K562 (cell line): ENCODE measurements at regions not wholly inside any gene's neighbourhood (a gene's known extent, or its start where the extent isn't known, plus 50 kb on each side); places are given as distances from the start of the nearest gene placed in this dataset.

ENCODE experiments used
- ATAC-seq: fragments of 200-7000 bp; cut with Tn5 transposase; 3 replicates; pipeline ENCODE4 v1.9.1; 2020; ENCODE audit warnings: moderate library complexity
- BruUV-seq: library from RNA; stranded (reverse); fragments of 400-500 nt; replicated peaks from 2 replicates; lab custom pipeline; 2021; lab: Mats Ljungman, UMichigan
- CTCF ChIA-PET: fragments of 300-600 bp; formaldehyde crosslinking; extraction: SDS; loops from one replicate; lab custom pipeline; 2021; ENCODE audit warnings: low intra/inter-chr PET ratio; lab: Yijun Ruan, JAX
- POLR2A ChIA-PET: fragments of 300-600, 350-650 bp; sonication (Branson Sonifier 250); formaldehyde crosslinking; extraction: SDS; loops from one replicate; lab custom pipeline; 2021; ENCODE audit warnings: antibody characterized with exemption, inconsistent platforms; lab: Yijun Ruan, JAX
- DNase-seq, 4 experiments: peaks; one replicate each; pipeline versions ENCODE4 v3.0.0 to v3.0.0-alpha.2; 2011 to 2018; ENCODE audit warnings: low spot score in 3 of 4, mixed read lengths in 3 of 4; ENCODE audit errors: extremely low read depth in 1 of 4
- FAIRE-seq: peaks from 2 replicates; lab custom pipeline; 2011; peaks lifted over from hg19 to GRCh38; lab: Jason Lieb, UNC
- H2AFZ ChIP-seq: 2 replicates; pipeline ENCODE4 v1.6.0; 2011; ENCODE audit warnings: low read depth, low read length, control low read depth, inconsistent platforms
- H3K27ac ChIP-seq: fragments of 200-600 bp; 3 replicates; pipeline ENCODE4 v1.8.0; 2011; ENCODE audit warnings: low read depth, mild to moderate bottlenecking, control low read depth, inconsistent platforms, low read length, moderate library complexity, mixed read lengths; ENCODE audit errors: extremely low read depth
- H3K27me3 ChIP-seq, 2 experiments: fragments of 300-600 bp in 1 of 2; 2 replicates in 1 of 2; 3 replicates in 1 of 2; pipeline versions ENCODE4 v1.6.0 to v1.8.0; 2011; ENCODE audit warnings: inconsistent platforms in 2 of 2, low read length in 2 of 2, mild to moderate bottlenecking in 1 of 2, mixed read lengths in 1 of 2, moderate library complexity in 1 of 2; ENCODE audit not compliant: control insufficient read depth in 2 of 2, insufficient read depth in 2 of 2
- H3K36me3 ChIP-seq: fragments of 300-600 bp; 3 replicates; pipeline ENCODE4 v1.8.0; 2011; ENCODE audit warnings: mild to moderate bottlenecking, low read length, inconsistent platforms; ENCODE audit not compliant: control insufficient read depth, insufficient read depth
- H3K4me1 ChIP-seq, 2 experiments: fragments of 200-600 bp in 1 of 2; replicated peaks in 1 of 2; 2 replicates in 1 of 2; 3 replicates in 1 of 2; pipeline versions ENCODE4 v1.5.1 to v1.8.0; 2011; ENCODE audit warnings: inconsistent platforms in 2 of 2, low read length in 2 of 2, mild to moderate bottlenecking in 1 of 2, mixed read lengths in 1 of 2, moderate library complexity in 1 of 2; ENCODE audit not compliant: control insufficient read depth in 2 of 2, insufficient read depth in 2 of 2
- H3K4me2 ChIP-seq: 2 replicates; pipeline ENCODE4 v1.6.1; 2011; ENCODE audit warnings: low read length, control low read depth, inconsistent platforms, mixed read lengths; ENCODE audit not compliant: insufficient read depth
- H3K4me3 ChIP-seq: fragments of 200-600 bp; sonication (generic), shearing (Covaris generic); 2 replicates; pipeline ENCODE4 v1.5.1; 2016; ENCODE audit warnings: control low read depth, inconsistent platforms
- H3K79me2 ChIP-seq: fragments of 200-600 bp; 3 replicates; pipeline ENCODE4 v1.8.0; 2011; ENCODE audit warnings: low read length, inconsistent platforms; ENCODE audit not compliant: control insufficient read depth, insufficient read depth
- H3K9ac ChIP-seq, 2 experiments: 2 replicates each; pipeline versions ENCODE4 v1.6.0 to v1.6.1; 2011; ENCODE audit warnings: low read depth in 2 of 2, low read length in 2 of 2, control low read depth in 1 of 2, inconsistent platforms in 1 of 2, mild to moderate bottlenecking in 1 of 2, mixed read lengths in 1 of 2; ENCODE audit not compliant: insufficient read depth in 1 of 2
- H3K9me1 ChIP-seq: one replicate; pipeline ENCODE4 v1.6.0; 2011; ENCODE audit warnings: inconsistent platforms, mild to moderate bottlenecking, low read length, moderate library complexity; ENCODE audit not compliant: control insufficient read depth, insufficient read depth
- H3K9me3 ChIP-seq: replicated peaks from 2 replicates; pipeline ENCODE4 v1.5.1; 2011; ENCODE audit warnings: low read depth, low read length, inconsistent platforms; ENCODE audit not compliant: control insufficient read depth, insufficient read depth
- H4K20me1 ChIP-seq: replicated peaks from 2 replicates; pipeline ENCODE4 v1.6.1; 2011; ENCODE audit warnings: low read length, inconsistent platforms, mixed read lengths; ENCODE audit not compliant: control insufficient read depth, insufficient read depth
- CHD7 ChIP-seq: fragments of 200-600 bp; sonication (generic); IDR thresholded peaks from one replicate; pipeline ENCODE4 v1.6.1; 2012; ENCODE audit warnings: mild to moderate bottlenecking, low read depth, low read length, inconsistent platforms
- EGR1 ChIP-seq: fragments of 450-650 bp; conservative IDR thresholded peaks from 2 replicates; pipeline ENCODE4 v1.6.1; 2017; ENCODE audit warnings: mild to moderate bottlenecking
- ELK1 ChIP-seq: sonication (generic); formaldehyde crosslinking; IDR thresholded peaks from 2 replicates; pipeline ENCODE4 v1.8.1; 2022; ENCODE audit warnings: missing genetic modification reagents
- PCBP1 ChIP-seq: fragments of 200-400 bp; formaldehyde crosslinking; IDR thresholded peaks from 2 replicates; pipeline ENCODE4 v1.6.1; 2018; ENCODE audit warnings: mild to moderate bottlenecking, low read depth, low read length; ENCODE audit not compliant: poor library complexity, severe bottlenecking
- ZNF212 ChIP-seq: fragments of 450-650 bp; formaldehyde crosslinking; IDR thresholded peaks from 2 replicates; pipeline ENCODE4 v1.4.0; 2020; ENCODE audit warnings: mild to moderate bottlenecking
- ZNF511 ChIP-seq: sonication (generic); formaldehyde crosslinking; IDR thresholded peaks from 2 replicates; pipeline ENCODE4 v1.8.0; 2022; ENCODE audit warnings: mild to moderate bottlenecking, missing genetic modification reagents
- WGBS: fragments of 100-300 bp; shearing (Covaris generic); methylation state at CpG from one replicate; pipeline ENCODE4 v1.1.6; 2016; ENCODE audit warnings: low coverage, mixed read lengths; ENCODE audit not compliant: insufficient coverage; ENCODE audit errors: missing lambda C conversion rate; 5-methylcytosine and 5-hydroxymethylcytosine counted together
- in situ Hi-C: fragments of 300-500 bp; cut with MboI; formaldehyde crosslinking; loops from 4 replicates; pipeline ENCODE4 v1.15.0; 2018; ENCODE audit warnings: inconsistent platforms, mixed read lengths
- intact Hi-C: fragments of 100-400 bp; cut with micrococcal nuclease; formaldehyde crosslinking; loops from 2 replicates; pipeline ENCODE4 v1.14.2; 2022

GRCh38 chr12:68470664-68471328 lies 138.6 kb upstream of the MDM1 start:
- TF ChIP-seq ELK1 (CRISPR knock-in tag): no peak
- no peak for TF ChIP-seq CHD7
- no peak for TF ChIP-seq PCBP1
- 0 out of 2 replicates have a peak, but pooled peaks have one; percentile 9 for TF ChIP-seq EGR1
- no peak for TF ChIP-seq ZNF212 (CRISPR knock-in tag)
- TF ChIP-seq ZNF511: no peak
- Histone ChIP-seq H2AFZ (no peak overlapping the region), H4K20me1 (no peaks in the 10 kb centered on the region), H3K27me3 (no peaks in the 10 kb centered on the region; a peak in 2 of 5 replicates), H3K9me1 (no peaks in the 10 kb centered on the region), H3K4me2 (no peak overlapping the region), H3K4me3 (no peak overlapping the region), H3K4me1 (no peaks in the 10 kb centered on the region; a peak in 3 of 5 replicates), H3K79me2 (no peaks in the 10 kb centered on the region), H3K9ac (no peak overlapping the region), H3K36me3 (no peaks in the 10 kb centered on the region), H3K27ac (no peak overlapping the region), H3K9me3 (no peaks in the 10 kb centered on the region; the same call in 1 of the 2 replicates)
- ChIA-PET CTCF (no interaction called here), POLR2A (no interaction called here)
- FAIRE-seq (no peak), DNase-seq (no peak), ATAC-seq (no peak)
- intact Hi-C loops: no loop called here
- no TSS peak for BruUV-seq
- 21% methylated on average over 3 of the region's 3 CpGs for WGBS
- in situ Hi-C loops: no loop called here
